SU-DHL-6 (cell line): ENCODE measurements at regions not wholly inside any gene's neighbourhood (a gene's known extent, or its start where the extent isn't known, plus 50 kb on each side); places are given as distances from the start of the nearest gene placed in this dataset.

ENCODE experiments used
- H2AFZ ChIP-seq: fragments of 200-600 bp; sonication (generic); 2 replicates; pipeline ENCODE4 v1.6.1; 2014; ENCODE audit warnings: low read depth, mild to moderate bottlenecking, moderate library complexity, mixed read lengths, antibody characterized with exemption, low read length; ENCODE audit not compliant: severe bottlenecking
- H3F3A ChIP-seq: fragments of 200-600 bp; shearing (Covaris generic); 2 replicates; pipeline ENCODE4 v1.6.0; 2016; ENCODE audit warnings: antibody characterized with exemption, mild to moderate bottlenecking; ENCODE audit not compliant: insufficient read depth
- H3K27ac ChIP-seq: fragments of 200-600 bp; sonication (generic); 2 replicates; pipeline ENCODE4 v1.5.1; 2016; ENCODE audit warnings: low read depth, mild to moderate bottlenecking, low read length, moderate library complexity, mixed read lengths
- H3K27me3 ChIP-seq: fragments of 200-600 bp; sonication (generic), shearing (Covaris generic); 2 replicates; pipeline ENCODE4 v1.6.0; 2014; ENCODE audit warnings: mild to moderate bottlenecking, low read length
- H3K36me3 ChIP-seq: fragments of 200-600 bp; sonication (generic); 2 replicates; pipeline ENCODE4 v1.6.1; 2014; ENCODE audit warnings: mild to moderate bottlenecking, low read length, mixed read lengths
- H3K4me2 ChIP-seq: fragments of 300-600, 200-600 bp; shearing (Covaris generic), sonication (generic); 2 replicates; pipeline ENCODE4 v1.6.0; 2014; ENCODE audit warnings: low read length, low read depth, mild to moderate bottlenecking; ENCODE audit not compliant: poor library complexity, severe bottlenecking
- H3K4me3 ChIP-seq: fragments of 200-600 bp; sonication (generic); 2 replicates; pipeline ENCODE4 v1.5.1; 2014; ENCODE audit warnings: antibody characterized with exemption, low read length, mild to moderate bottlenecking, mixed read lengths; ENCODE audit not compliant: insufficient read depth, poor library complexity, severe bottlenecking
- H3K79me2 ChIP-seq: fragments of 200-600 bp; sonication (generic); 2 replicates; pipeline ENCODE4 v1.6.1; 2014; ENCODE audit warnings: mild to moderate bottlenecking, low read length, moderate library complexity; ENCODE audit not compliant: insufficient read depth
- H3K9ac ChIP-seq: fragments of 200-600 bp; sonication (generic); 2 replicates; pipeline ENCODE4 v1.7.0; 2014; ENCODE audit warnings: mild to moderate bottlenecking, low read length
- H3K9me2 ChIP-seq: fragments of 200-600 bp; sonication (generic); replicated peaks from 2 replicates; pipeline ENCODE4 v1.6.1; 2014; ENCODE audit warnings: low read length; ENCODE audit not compliant: insufficient read depth
- H3K9me3 ChIP-seq: fragments of 200-600 bp; sonication (generic); 2 replicates; pipeline ENCODE4 v1.6.1; 2014; ENCODE audit warnings: low read length, mixed read lengths; ENCODE audit not compliant: insufficient read depth
- H4K20me1 ChIP-seq: fragments of 200-600 bp; sonication (generic); 2 replicates; pipeline ENCODE4 v1.6.1; 2014; ENCODE audit warnings: low read depth, mild to moderate bottlenecking, antibody characterized with exemption, low read length, moderate library complexity, mixed read lengths
- CTCF ChIP-seq: fragments of 200-600 bp; sonication (generic); IDR thresholded peaks from one replicate; pipeline ENCODE4 v1.5.1; 2017; ENCODE audit warnings: antibody characterized with exemption, mild to moderate bottlenecking, low read length, moderate library complexity; ENCODE audit not compliant: insufficient read depth, poor library complexity, severe bottlenecking
- EZH2phosphoT487 ChIP-seq: fragments of 200-600 bp; sonication (generic), shearing (Covaris generic); conservative IDR thresholded peaks from 2 replicates; pipeline ENCODE4 v1.6.1; 2018; ENCODE audit warnings: mild to moderate bottlenecking, antibody characterized with exemption, low read length, moderate library complexity, mixed read lengths

GRCh38 chrX:125384867-125385266 lies 65.2 kb downstream of the TEX13C start:
- Histone ChIP-seq H3K4me3 (no peak overlapping the region), H3K36me3 (no peaks in the 10 kb centered on the region), H2AFZ (no peak overlapping the region)

GRCh38 chrX:125387945-125388344 lies 68.3 kb downstream of the TEX13C start:
- TF ChIP-seq CTCF = no peak
- TF ChIP-seq EZH2phosphoT487 = no peak
- Histone ChIP-seq H3K4me2 (no peak overlapping the region), H3K9me3 (no peaks in the 10 kb centered on the region), H3K27ac (no peak overlapping the region), H3F3A (no peaks in the 10 kb centered on the region), H3K9me2 (no peaks in the 10 kb centered on the region), H2AFZ (no peak overlapping the region), H3K27me3 (no peaks in the 10 kb centered on the region), H3K9ac (no peak overlapping the region), H3K4me3 (no peak overlapping the region), H3K36me3 (no peaks in the 10 kb centered on the region), H4K20me1 (no peaks in the 10 kb centered on the region), H3K79me2 (no peaks in the 10 kb centered on the region)

More at GRCh38 chrX:125384867-125385266, 65.2 kb downstream of the TEX13C start:
- no peaks in the 10 kb centered on the region for H3K9me3 ChIP-seq
- H3K27ac ChIP-seq = no peak overlapping the region
- H4K20me1 ChIP-seq = no peaks in the 10 kb centered on the region
- no peaks in the 10 kb centered on the region for H3K9me2 ChIP-seq
- no peaks in the 10 kb centered on the region for H3K79me2 ChIP-seq
- H3K4me2 ChIP-seq = no peak overlapping the region
- no peaks in the 10 kb centered on the region for H3K27me3 ChIP-seq
- H3F3A ChIP-seq = no peaks in the 10 kb centered on the region
- H3K9ac ChIP-seq = no peak overlapping the region
- TF ChIP-seq CTCF (no peak), EZH2phosphoT487 (no peak)

- H3K9me2 ChIP-seq = no peaks in the 10 kb centered on the region
- no peaks in the 10 kb centered on the region for H3K36me3 ChIP-seq
- no peaks in the 10 kb centered on the region for H3F3A ChIP-seq
- no peak overlapping the region for H3K4me3 ChIP-seq
- no peak overlapping the region for H3K9ac ChIP-seq
- no peak overlapping the region for H2AFZ ChIP-seq
- TF ChIP-seq EZH2phosphoT487 (no peak), CTCF (no peak)
- no peaks in the 10 kb centered on the region for H4K20me1 ChIP-seq
- no peaks in the 10 kb centered on the region for H3K79me2 ChIP-seq
- H3K27ac ChIP-seq = no peak overlapping the region
- H3K27me3 ChIP-seq = no peaks in the 10 kb centered on the region
- no peak overlapping the region for H3K4me2 ChIP-seq
- H3K9me3 ChIP-seq = no peaks in the 10 kb centered on the region
Measured at GRCh38 chrX:125394449-125394848, 74.8 kb downstream of the TEX13C start.
